CD4-positive, alpha-beta T cell treated with Interleukin-17A for 4 hours (primary cell): ENCODE measurements at regions not wholly inside any gene's neighbourhood (a gene's known extent, or its start where the extent isn't known, plus 50 kb on each side); places are given as distances from the start of the nearest gene placed in this dataset.

Source experiments
- DNase-seq: peaks from one replicate; pipeline ENCODE4 v3.0.0-alpha.2; 2020; ENCODE audit warnings: mixed read lengths

GRCh38 chr2:221285148-221285547 lies 287.0 kb downstream of the EPHA4 start:
- no peak for DNase-seq

GRCh38 chr2:221286406-221286805 lies 285.7 kb downstream of the EPHA4 start:
- no peak for DNase-seq

- DNase-seq = no peak
These were observed 282.7 kb downstream of the EPHA4 start for GRCh38 chr2:221289389-221289788.

- no peak for DNase-seq
These were observed 282.3 kb downstream of the EPHA4 start for GRCh38 chr2:221289846-221290245.

- DNase-seq = no peak
These were observed 278.0 kb downstream of the EPHA4 start for GRCh38 chr2:221293949-221294742.

GRCh38 chr2:221304916-221305315 lies 267.2 kb downstream of the EPHA4 start:
- DNase-seq = no peak

GRCh38 chr2:221308507-221309066 lies 263.5 kb downstream of the EPHA4 start:
- DNase-seq = no peak

GRCh38 chr2:221309892-221310583 lies 262.1 kb downstream of the EPHA4 start:
- DNase-seq = no peak

GRCh38 chr2:221310730-221311129 lies 261.4 kb downstream of the EPHA4 start:
- DNase-seq = no peak

GRCh38 chr2:221312634-221313033 lies 259.5 kb downstream of the EPHA4 start:
- DNase-seq = no peak

- DNase-seq = no peak
These were observed 257.3 kb downstream of the EPHA4 start for GRCh38 chr2:221314786-221315185.

GRCh38 chr2:221318376-221319130 lies 253.6 kb downstream of the EPHA4 start:
- no peak for DNase-seq

- DNase-seq = no peak
These were observed 249.4 kb downstream of the EPHA4 start for GRCh38 chr2:221322741-221323140.

- no peak for DNase-seq
These were observed 248.6 kb downstream of the EPHA4 start for GRCh38 chr2:221323513-221323912.

GRCh38 chr2:221330436-221330835 lies 241.7 kb downstream of the EPHA4 start:
- no peak for DNase-seq

GRCh38 chr2:221334481-221335218 lies 237.5 kb downstream of the EPHA4 start:
- no peak for DNase-seq

GRCh38 chr2:221335219-221335752 lies 236.8 kb downstream of the EPHA4 start:
- no peak for DNase-seq

GRCh38 chr2:221336967-221337366 lies 235.1 kb downstream of the EPHA4 start:
- no peak for DNase-seq

- DNase-seq = no peak
These were observed 234.0 kb downstream of the EPHA4 start for GRCh38 chr2:221337957-221338685.

- no peak for DNase-seq
These were observed 229.7 kb downstream of the EPHA4 start for GRCh38 chr2:221342388-221342787.

- DNase-seq = no peak
These were observed 228.6 kb downstream of the EPHA4 start for GRCh38 chr2:221343524-221343923.

GRCh38 chr2:221345516-221345915 lies 226.6 kb downstream of the EPHA4 start:
- DNase-seq = no peak
